BE2C (cell line): ENCODE measurements at regions not wholly inside any gene's neighbourhood (a gene's known extent, or its start where the extent isn't known, plus 50 kb on each side); places are given as distances from the start of the nearest gene placed in this dataset.

ENCODE experiments used
- DNase-seq: peaks from one replicate; pipeline ENCODE4 v3.0.0-alpha.2; 2020
- H3K27me3 ChIP-seq: fragments of 250-450 bp; sonication (Bioruptor Pico); 2 replicates; pipeline ENCODE4 v1.5.1; 2020; ENCODE audit warnings: mild to moderate bottlenecking
- H3K36me3 ChIP-seq: fragments of 250-450 bp; sonication (Bioruptor Pico); 2 replicates; pipeline ENCODE4 v1.5.1; 2020; ENCODE audit warnings: mild to moderate bottlenecking
- H3K4me1 ChIP-seq: fragments of 250-450 bp; sonication (Bioruptor Pico); 2 replicates; pipeline ENCODE4 v1.5.1; 2020
- H3K4me3 ChIP-seq: 2 replicates; pipeline ENCODE4 v1.5.1; 2011; ENCODE audit warnings: low read depth, low read length
- H3K9me3 ChIP-seq: fragments of 250-450 bp; sonication (Bioruptor Pico); 2 replicates; pipeline ENCODE4 v1.5.1; 2020
- CTCF ChIP-seq: IDR thresholded peaks from 2 replicates; pipeline ENCODE4 v1.5.1; 2012; ENCODE audit warnings: mild to moderate bottlenecking, low read depth, low read length

GRCh38 chr12:31218203-31219025, 107.5 kb downstream of the SINHCAF start:
- Histone ChIP-seq H3K36me3 (no peaks in the 10 kb centered on the region), H3K9me3 (no peaks in the 10 kb centered on the region), H3K4me3 (no peak overlapping the region), H3K4me1 (no peaks in the 10 kb centered on the region), H3K27me3 (peaks cover 6% of the 10 kb centered on the region)
- DNase-seq: no peak
- TF ChIP-seq CTCF: no peak

- Histone ChIP-seq H3K4me1 (peaks cover 4% of the 10 kb centered on the region; the same call in 1 of the 2 replicates), H3K4me3 (no peak overlapping the region)
- no peak for TF ChIP-seq CTCF
Measured at GRCh38 chr12:31219521-31219920, 106.4 kb downstream of the SINHCAF start.

GRCh38 chr12:31220061-31220460, 105.9 kb downstream of the SINHCAF start:
- Histone ChIP-seq H3K4me3 (no peak overlapping the region), H3K4me1 (peaks cover 4% of the 10 kb centered on the region; the same call in 1 of the 2 replicates), H3K36me3 (no peaks in the 10 kb centered on the region), H3K27me3 (peaks cover 6% of the 10 kb centered on the region), H3K9me3 (no peaks in the 10 kb centered on the region)
- no peak for TF ChIP-seq CTCF
- DNase-seq: no peak

More at GRCh38 chr12:31219521-31219920, 106.4 kb downstream of the SINHCAF start:
- DNase-seq: no peak
- peaks cover 6% of the 10 kb centered on the region for H3K27me3 ChIP-seq
- no peaks in the 10 kb centered on the region for H3K36me3 ChIP-seq
- H3K9me3 ChIP-seq: no peaks in the 10 kb centered on the region

GRCh38 chr12:31220633-31221550, 105.1 kb downstream of the SINHCAF start:
- peaks cover 6% of the 10 kb centered on the region for H3K27me3 ChIP-seq
- H3K9me3 ChIP-seq: no peaks in the 10 kb centered on the region
- no peak overlapping the region for H3K4me3 ChIP-seq
- H3K36me3 ChIP-seq: no peaks in the 10 kb centered on the region
- peaks cover 4% of the 10 kb centered on the region; the same call in 1 of the 2 replicates for H3K4me1 ChIP-seq
- no peak for DNase-seq
- no peak for TF ChIP-seq CTCF

GRCh38 chr12:31221551-31221945, 104.4 kb downstream of the SINHCAF start:
- H3K27me3 ChIP-seq: peaks cover 6% of the 10 kb centered on the region
- H3K4me3 ChIP-seq: no peak overlapping the region
- TF ChIP-seq CTCF: no peak
- peaks cover 4% of the 10 kb centered on the region; the same call in 1 of the 2 replicates for H3K4me1 ChIP-seq
- no peaks in the 10 kb centered on the region for H3K36me3 ChIP-seq
- no peak for DNase-seq
- H3K9me3 ChIP-seq: no peaks in the 10 kb centered on the region
